ENCODE measurements at regions not wholly inside any gene's neighbourhood (a gene's known extent, or its start where the extent isn't known, plus 50 kb on each side); places are given as distances from the start of the nearest gene placed in this dataset.

DNA sequence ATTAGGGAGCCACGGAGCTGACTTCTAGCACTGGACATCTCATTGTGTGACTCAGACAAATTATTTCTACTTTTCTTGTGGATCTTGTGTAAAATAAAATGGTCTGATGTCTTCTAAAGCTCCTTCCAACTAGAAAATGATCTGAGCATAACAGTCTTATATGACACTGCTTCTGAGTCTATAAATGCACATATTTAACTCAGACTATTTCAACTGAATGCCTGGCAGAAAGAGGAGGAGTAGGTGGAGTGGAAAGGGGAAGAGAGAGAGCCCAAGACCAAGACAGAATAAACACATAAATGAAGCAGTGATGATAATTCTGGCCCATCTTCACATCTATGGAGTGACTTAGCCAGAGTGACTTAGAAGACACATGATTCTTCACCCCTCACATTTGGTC is 162.3 kb upstream of the PDZRN3 start:
- DNase-seq, result no peak

DNA sequence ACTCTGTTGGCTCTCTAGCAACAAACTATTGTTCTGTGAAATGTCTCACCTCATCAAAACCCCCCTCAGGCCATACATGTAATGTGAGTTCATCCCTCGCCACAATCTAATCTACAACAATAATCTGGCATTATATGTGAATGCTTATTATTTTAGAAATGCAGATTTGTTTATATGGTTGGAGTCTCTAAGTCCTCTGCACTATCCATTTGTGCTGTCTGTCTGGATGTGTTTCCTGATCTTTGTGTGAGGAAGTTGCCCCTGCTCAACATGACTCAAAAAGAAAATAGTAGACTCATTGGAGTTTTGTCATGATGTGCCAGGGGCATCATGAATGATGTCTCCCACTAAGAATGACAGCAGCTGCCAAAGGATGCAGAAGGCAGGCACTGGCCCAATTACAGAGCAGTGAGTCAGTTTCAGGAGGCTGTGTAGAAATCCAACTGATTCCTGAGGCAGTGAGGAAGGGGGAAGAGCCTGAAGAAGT is 161.6 kb upstream of the PDZRN3 start:
- no peak for DNase-seq

DNA sequence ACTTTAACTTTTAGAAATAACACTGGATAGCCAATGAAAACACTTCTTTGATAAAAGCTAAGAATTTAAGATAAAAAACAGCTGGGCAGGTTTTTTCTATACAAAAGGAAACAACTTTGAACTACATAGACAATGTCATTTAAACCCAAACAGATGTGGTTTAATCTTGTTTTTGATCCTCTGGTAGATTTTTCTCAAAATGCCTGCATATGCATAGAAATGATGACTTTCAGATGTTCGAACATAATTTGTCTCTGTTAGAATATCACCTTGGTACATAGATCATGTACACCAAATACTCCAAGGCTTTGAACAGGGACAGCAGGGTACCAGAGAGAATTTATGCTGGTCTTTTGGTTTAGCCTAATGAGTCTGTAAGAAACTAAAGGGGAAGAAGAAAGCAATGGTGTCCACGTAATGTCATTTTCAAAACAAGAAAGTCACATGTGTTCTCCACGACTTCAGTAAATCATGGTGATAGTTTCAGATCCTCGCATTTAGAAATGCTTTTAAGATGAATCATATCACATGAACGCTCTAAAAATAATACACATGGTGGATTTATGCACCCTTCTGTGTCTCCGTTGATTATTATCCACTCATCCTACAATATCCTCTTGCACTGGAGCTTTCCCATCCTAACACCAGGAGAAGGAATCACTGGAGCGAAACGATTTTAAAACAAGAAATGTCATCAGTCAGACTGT is 160.1 kb upstream of the PDZRN3 start:
- no peak for DNase-seq

DNA sequence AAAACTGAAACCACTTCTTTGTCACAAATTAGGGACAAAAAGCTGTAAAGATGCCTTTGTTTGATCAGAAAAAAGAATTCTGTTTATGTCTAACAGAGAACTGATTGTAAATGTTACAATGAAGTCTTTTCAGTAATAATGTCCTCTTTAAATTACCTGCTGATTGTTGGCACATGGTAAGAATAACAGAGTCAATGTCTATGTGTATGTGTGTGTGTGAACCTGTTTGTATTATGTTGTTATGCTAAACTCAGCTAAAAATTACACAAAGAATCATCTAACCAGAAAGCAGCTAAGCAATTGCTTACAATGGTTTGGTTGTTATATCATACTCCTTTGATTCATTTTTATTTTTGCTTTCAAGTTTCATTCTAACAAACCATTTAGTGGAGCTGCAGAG is 159.1 kb upstream of the PDZRN3 start:
- DNase-seq, result no peak

DNA sequence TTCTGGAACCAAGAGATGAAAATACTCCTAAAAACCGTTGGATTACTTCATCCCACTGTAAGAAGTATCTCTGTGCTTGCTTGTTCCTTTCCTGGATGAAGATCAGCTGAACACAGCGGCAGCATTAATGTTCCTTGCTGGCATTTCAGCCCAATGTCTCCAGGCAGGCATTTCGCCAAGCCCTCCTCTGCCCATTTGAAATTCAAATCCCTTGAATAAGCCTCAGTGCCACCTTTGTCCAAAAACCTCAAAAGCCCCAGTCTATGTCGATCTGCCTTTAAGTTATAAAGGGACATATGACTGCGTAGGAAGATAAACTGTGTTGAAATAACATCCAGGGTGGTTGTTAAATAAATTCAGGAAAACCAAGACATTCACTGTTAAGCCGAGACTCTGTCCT is 156.8 kb upstream of the PDZRN3 start:
- no peak for DNase-seq

DNA sequence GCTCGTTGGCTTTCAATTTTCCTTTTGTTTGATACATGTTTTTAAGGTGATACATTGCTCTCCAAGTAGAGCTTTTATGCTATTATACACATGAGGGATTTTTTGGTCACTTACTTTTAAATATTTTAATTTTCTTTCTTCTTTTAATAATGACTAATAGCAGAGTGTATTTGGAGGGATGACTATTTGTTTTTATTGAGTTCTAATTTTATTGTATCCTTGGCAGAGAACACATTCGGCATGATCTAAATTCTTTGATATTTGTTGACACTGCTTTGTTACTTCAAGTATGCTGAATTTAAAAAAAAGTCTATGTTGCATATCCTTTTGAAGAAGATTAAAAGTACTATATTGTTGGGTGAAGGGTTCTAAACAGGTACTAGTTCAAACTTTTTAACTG is 149.9 kb upstream of the PDZRN3 start:
- no peak for DNase-seq

DNA sequence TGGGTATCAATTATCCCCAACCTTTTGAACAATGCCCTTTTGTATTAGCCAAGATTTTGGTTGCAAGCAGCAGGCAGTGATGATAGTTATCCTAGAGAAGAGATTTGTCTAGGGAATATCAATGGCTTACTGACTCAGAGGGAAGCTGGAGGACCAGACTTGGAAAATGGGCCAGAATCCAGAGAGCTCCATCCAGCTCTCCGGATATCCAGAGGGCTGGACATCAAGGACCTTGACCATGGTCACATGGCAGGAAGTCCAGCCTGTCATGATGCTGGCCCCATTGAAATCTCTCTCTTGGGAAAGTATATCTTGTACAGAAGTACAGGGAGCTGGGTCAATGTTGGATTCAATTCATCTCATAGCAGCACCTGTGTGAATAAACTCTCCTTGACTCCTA is 148.5 kb upstream of the PDZRN3 start:
- DNase-seq, result no peak

DNA sequence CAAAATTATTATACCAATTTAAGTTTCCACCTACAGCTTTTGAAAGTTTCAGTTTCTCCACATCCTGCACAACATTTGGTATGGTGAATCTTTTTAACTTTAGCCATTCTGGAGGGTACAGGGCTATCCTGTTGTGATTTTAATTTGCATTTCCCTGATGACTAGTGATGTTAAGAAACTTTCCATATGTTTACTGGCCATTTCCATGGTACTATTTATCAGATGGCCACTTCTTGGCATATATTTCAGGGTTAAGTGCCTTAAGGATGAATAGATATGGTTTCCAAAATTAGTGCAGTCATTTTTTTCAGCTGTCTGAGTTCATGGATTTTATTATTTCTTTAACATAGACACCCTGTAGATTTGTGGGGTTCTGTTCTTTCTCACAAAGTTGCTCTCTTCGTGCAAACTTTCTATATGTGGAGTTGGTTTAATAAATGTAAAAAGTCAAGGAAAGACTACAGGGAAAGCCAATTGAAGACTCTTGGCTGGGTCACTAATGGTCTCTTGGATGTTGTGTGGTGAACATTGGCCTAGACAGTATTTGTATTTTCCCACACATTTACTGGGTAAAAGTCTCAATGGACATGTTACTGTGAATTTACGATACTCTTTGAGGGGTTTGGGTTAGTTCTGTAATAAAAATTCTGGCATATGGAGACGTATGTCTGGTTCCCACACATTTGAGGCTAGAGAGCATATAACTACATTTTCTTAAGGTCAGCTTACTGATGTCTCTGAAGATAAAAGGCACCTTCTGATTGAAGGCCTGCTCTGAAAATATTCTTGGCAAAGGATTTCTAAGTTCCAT is 147.5 kb upstream of the PDZRN3 start:
- DNase-seq, result no peak

DNA sequence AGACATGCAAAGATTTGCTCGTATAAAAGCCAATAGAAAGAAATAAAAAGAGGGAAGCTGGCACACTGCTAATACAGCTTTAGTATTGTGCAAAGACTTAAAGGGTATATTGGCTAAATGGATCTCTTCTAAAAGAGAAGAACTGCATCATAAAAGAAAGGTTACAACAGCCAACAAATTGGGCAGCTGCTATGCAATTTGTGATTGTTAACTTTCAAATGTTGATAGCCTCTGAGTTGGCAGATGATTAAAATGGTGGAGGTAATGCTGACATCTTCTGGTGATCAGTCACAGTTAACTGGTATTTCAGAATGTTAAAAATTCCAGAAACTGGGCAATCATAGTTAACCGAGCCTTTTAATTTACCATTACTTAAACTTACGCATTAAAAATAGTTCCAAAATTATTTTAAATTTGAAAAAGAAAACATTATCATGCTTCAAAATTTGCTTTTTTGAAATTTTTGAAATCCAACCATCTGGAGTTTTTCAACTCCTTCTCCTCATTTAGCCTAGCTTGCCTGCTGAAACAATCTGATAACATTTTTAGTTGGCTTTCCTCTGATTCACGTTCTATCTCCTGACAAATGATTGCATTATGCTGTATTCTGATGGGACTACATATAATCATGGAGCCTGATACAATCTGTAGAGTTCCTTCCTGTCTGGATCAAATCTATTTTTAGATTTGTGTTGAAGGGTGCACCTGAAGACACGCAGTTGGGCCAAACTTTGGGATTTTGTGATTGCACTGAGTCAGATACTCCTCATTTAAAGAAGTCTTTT is 144.0 kb upstream of the PDZRN3 start:
- no peak for DNase-seq

DNA sequence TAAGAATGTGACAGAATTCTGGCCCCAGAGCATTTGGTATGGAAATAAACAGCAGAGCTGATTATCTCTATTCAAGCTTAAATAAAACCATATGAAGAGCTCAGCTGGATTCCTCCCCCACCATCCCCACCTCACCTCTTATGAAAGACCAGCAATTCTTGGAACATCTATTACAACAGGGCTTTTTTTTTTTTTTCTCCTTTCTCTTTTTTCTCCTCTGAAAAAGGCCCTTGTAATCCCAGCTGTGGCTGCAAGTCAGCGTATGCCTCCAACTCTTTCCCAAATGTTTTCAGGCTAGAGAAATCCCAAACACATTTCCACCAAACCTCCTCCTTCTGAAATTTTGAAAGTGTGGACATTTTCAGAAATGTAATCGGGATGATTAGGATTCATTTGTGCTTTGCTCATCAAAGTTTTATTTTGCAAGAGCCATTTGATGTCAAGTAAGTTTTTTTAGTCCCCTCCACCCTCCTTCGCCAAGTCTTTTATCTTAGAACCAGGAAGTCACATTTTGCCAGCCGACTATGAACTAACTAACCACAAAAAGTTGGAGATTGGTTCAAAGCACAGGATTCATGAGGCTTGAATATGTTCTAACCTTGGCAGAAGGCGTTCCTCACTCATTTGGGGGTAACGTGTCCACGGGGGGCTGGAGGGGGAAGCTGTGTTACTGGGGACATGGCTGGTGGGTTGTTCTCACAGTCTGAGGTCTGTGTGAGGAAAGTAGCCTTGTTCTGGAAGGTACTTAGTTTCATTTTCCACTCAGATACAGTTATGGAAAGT is 142.0 kb upstream of the PDZRN3 start:
- DNase-seq, result peak in 1 of 2 donors; percentile 5

DNA sequence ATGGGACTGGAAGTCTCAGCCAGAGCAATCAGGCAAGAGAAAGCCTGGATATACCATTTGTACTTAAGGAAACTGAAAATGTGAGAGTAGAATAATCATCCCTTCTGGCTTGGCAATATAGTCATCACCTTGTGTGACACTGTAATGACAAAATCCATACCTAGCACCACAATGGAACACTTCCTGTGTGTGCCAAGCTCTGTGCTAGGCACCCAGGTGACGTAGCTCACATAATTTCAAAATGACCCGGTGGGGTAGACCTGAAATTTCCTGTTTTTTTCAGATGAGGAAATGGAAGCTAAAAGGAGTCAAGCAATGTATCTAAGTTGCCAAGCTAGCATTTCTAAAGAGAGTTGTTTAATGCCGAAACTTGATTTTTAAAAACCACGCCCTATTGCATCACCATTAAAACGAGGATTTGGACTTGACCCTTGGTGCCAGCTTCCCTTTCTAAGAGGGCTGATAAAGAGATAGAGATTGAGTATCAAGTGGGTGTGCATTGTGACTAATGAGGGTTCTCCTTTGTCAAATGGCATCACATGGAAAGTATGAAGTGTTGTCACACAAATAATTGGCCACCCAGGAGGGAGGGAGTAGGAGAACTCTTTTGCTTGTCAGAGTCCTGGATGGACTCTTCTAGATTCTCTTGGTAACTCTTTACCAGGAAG is 141.3 kb upstream of the PDZRN3 start:
- DNase-seq, result peak; percentile 36 to 73

DNA sequence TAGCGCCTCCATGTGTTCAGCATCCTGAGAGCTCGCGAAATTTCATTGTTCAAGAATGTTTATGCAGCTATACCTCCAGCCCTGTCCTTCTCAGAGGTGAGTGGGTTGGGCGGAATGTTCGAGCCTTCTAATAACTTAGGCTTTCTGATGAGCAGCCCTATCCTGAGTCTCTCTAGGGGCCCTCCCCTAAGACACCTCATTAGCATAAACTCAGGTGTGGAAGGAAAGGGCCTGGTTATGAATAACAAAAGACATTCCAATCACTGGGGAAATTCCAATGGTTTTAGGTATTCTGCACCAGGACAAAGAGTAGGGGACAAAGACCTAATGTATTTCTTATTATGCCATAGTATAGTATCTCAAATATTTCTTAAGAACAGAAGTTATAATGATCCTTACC is 138.1 kb upstream of the PDZRN3 start:
- DNase-seq, result no peak

DNA sequence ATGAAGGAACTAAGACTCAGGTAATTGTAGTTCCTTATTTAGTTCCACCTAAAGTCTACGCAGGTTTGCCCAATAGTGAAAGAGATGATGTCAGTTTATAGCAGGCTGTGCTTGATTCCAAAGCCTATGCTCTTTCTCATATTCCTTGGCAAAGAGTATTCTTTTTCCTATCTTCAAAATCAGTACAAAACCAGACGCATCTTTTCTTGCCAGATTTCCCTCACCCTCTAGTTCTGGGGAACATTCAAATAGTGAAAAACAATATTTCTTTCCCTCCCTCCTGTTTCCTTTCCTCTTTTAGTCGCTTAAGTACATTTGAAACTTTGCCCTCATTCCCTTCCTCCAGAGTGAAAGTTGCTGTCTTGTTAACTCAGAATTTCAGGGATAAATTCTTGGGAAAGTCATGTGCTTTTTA is 134.6 kb upstream of the PDZRN3 start:
- no peak for DNase-seq

DNA sequence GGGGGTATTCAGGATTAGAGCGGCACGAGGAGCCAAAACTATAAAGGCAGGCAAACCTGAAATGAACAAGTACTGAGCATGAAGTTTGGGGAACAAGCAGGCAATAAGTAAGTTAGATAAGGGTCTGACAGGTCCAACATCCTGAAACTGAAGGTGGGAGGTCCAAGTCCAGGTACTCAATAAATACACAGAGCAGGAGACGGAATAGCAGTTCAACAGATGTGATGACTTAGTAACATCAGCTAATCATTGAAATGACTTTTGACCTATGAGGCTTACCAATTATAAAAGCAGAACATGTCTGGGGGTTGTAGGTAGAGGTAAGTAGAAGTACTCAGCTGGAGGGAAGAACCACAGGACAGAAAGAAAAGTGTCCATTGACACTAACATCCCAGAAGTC is 132.8 kb upstream of the PDZRN3 start:
- no peak for DNase-seq

DNA sequence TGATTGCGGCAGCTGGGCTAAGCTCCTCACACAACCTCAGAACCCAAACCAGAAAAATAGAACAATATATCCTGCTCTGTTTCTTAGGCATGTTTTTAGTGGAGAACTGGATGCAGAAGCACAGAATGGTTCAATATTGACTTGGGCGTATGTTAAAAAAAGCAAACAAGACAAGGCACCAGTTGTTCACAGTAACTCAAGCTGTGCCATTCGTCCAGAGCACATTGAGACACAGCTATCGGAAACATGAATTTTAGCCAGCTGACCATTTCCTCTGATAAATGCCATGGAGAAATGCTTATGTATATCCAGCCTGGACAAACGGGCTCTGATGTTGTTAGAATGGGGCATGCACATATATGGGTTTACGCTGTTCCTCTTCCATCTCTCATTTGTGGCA is 129.2 kb upstream of the PDZRN3 start:
- DNase-seq, result no peak

DNA sequence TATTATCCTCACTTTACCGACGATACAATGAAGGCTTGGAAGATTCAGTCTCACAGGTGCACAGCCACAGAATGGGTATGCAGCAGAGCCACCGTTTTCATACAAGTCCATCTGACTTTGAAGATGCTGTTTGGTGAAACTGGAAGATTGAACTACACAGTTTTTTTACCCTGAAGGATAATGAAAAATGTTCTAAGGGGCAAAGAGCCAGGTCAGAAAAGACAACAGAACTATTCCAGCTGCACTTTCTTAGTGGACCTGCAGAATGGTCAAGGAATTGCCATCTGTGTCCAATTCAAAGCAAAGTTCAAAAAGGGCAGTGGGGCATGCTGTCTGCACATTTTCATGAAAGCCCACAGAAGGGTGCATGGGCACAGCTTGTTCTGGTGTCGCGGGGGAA is 127.6 kb upstream of the PDZRN3 start:
- no peak for DNase-seq

DNA sequence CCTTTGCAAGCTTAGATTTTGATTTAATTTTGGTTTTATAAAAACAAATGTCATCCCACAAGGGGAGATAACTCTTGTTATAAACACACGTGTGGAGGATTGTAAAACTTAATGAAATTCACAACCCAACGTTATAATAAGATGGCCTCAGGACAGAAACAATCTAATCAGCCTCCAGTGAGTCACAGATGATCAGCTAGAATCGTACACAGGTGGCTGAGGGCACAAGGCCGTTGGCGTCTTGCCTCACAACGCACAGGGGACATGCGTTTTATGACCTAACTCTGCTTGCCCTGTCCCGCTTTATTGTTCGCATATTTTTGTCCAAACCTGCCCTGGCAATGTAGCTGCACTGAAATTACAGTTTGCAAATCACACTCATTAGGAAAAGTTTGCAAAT is 121.9 kb upstream of the PDZRN3 start:
- DNase-seq, result no peak

DNA sequence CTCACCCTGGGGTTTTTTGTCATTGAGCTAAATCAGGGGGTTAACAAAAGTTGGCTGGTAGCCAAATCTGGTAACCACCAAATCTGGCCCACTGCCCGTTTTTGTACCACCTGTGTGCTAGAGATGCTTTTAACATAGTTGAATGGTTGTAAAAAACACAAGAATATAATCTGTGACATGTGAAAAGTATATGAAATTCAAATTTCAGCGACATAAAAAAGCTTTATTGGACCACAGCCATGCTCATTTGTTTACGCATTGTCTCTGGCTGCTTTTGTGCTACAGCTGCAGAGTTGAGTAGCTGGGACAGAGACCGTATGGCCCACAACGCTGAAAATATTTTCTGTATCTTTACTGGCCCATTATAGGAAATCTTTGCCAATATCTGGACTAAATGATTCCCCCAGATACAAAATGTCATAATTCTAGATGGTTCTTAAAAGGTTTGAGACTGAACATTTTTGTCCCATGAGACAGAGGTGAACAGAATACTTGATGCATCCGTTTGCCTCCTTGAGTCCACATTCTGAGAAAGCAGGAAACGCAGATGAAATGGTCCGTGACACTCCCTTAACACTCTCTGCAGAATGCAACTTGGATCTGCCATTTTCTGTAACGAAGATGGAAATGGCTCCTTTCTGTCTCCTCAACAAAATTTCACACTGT is 120.9 kb upstream of the PDZRN3 start:
- no peak for DNase-seq

DNA sequence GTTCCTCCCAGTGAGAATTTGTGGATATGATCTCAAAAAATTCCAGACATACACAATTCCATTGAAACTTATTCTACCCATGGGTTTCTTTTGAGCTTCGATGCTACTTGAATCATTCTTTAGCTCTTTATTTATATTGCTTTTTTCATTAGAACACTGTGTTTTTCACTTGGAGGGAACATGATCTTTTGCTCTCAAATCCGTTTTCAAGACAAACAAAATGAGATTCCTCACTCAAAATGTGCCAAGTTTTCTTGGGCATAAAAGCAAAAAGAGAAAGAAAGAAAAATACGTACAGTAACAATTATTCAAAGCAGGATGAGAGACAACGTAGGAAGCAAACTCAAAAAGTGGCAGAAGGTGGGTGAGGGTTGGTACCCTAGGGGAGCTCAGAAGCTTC is 118.8 kb upstream of the PDZRN3 start:
- DNase-seq, result no peak

DNA sequence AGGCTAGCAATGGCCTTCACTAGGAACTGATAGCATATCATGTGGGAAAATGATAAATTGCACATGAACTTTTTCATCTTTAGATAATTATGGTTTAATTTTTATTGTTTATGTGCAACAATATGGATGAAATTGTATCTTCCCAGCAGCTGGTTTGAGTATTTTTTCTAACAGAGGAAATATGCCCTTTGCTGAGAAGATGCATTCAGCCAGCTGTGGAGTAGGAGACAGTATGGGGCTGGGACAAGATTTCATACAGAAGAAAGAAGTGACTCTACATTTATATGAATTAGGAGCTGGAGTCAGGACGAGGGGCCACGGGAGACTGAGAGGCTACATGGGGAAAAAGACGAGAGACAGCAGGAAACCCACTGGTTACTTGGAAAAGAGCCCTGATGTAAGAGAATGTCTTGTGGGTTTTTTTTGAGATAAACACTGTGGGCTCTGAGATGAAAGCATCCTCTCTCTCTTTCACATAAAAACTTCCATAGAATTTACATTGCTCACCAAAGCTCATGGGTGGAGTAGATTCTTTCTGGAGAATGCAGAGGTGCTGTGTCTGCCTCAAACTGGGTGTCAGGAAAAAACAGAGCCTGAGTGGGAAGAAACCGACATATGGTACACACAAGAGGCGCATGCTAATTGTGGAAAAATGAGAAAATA is 115.2 kb upstream of the PDZRN3 start:
- DNase-seq, result no peak

DNA sequence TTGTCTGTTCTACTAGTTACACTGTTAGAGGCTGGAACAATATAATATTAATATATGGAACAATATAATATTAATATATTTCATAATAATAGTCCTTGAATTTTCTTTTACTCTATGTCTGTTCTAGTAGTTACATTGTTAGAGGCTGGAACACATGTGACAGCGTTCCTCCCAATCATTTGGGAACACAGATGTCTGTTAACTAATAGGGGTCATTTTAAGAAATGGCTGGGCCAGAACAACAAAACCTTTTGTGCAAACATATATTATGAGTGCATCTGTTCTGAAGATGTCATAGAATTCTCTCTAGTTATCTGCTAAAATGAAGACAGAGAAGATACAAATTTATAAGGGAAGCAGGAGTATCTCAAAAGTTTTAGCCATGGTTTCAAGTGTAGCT is 114.0 kb upstream of the PDZRN3 start:
- no peak for DNase-seq

Data from inflammatory macrophage (primary cell).